ENCODE measurements at regions not wholly inside any gene's neighbourhood (a gene's known extent, or its start where the extent isn't known, plus 50 kb on each side); places are given as distances from the start of the nearest gene placed in this dataset.
"Not testable (repeated sequence)": the region's sequence is repeated elsewhere in the genome, so short reads cannot be mapped to it uniquely, and the experiment has no call there.

GRCh38 chr16:60367739-60368138, 1633.6 kb upstream of the GOT2 start:
- 85% methylated on average over 3 of the region's 3 CpGs for WGBS (ENCODE audit: low lambda C conversion rate, missing lambda C conversion rate)
- no peaks in the 10 kb centered on the region for H3K27me3 ChIP-seq

DNA sequence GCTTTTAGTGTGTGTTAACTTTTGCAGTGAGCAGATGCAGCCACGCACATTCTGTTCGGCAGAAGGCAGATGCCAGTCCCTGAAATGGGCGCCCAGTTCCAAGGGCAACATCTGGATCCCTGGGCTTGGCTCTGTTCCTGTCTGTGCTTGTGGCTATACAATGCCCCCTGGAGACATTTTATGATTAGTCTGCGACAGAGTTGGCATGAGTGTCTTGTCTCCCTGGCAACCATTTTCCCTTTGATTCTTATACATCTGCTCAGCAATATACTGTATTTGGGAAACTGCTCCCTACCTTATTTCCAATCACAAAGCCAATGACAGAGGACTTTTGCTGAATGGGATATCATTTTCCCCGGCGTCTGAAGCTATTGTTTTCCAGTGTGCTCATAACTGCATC, 1629.5 kb upstream of the GOT2 start:
- TF ChIP-seq EZH2phosphoT487 (IDR thresholded peaks at IDR 0.05; ENCODE audit: low read depth, severe bottlenecking, unreplicated experiment) (no peak), EZH2 (IDR thresholded peaks at IDR 0.05; ENCODE audit: borderline replicate concordance) (no peak)
- TF ChIP-seq, protein P1, sequence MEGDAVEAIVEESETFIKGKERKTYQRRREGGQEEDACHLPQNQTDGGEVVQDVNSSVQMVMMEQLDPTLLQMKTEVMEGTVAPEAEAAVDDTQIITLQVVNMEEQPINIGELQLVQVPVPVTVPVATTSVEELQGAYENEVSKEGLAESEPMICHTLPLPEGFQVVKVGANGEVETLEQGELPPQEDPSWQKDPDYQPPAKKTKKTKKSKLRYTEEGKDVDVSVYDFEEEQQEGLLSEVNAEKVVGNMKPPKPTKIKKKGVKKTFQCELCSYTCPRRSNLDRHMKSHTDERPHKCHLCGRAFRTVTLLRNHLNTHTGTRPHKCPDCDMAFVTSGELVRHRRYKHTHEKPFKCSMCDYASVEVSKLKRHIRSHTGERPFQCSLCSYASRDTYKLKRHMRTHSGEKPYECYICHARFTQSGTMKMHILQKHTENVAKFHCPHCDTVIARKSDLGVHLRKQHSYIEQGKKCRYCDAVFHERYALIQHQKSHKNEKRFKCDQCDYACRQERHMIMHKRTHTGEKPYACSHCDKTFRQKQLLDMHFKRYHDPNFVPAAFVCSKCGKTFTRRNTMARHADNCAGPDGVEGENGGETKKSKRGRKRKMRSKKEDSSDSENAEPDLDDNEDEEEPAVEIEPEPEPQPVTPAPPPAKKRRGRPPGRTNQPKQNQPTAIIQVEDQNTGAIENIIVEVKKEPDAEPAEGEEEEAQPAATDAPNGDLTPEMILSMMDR (IDR thresholded peaks at IDR 0.05; ENCODE audit: poor library complexity) = no peak
- no peak overlapping the region for H3K4me2 ChIP-seq

More at GRCh38 chr16:60367739-60368138, 1633.6 kb upstream of the GOT2 start:
- Histone ChIP-seq H2AFZ (no peak overlapping the region), H4K20me1 (ENCODE audit: insufficient read depth, poor library complexity, severe bottlenecking) (no peaks in the 10 kb centered on the region), H3K79me2 (no peaks in the 10 kb centered on the region), H3K27ac (no peak overlapping the region), H3K9me2 (replicated peaks; ENCODE audit: insufficient read depth) (no peaks in the 10 kb centered on the region), H3K36me3 (replicated peaks; ENCODE audit: insufficient read depth, low read depth) (no peaks in the 10 kb centered on the region), H3K4me3 (no peak overlapping the region), H3K9me3 (ENCODE audit: low read depth) (no peaks in the 10 kb centered on the region), H3K4me1 (ENCODE audit: insufficient read depth) (no peaks in the 10 kb centered on the region), H3K4me2 (no peak overlapping the region)
- no peak for TF ChIP-seq EZH2 (IDR thresholded peaks at IDR 0.05; ENCODE audit: borderline replicate concordance)
- TF ChIP-seq, protein P1 (IDR thresholded peaks at IDR 0.05; ENCODE audit: poor library complexity) = no peak
- TF ChIP-seq EZH2phosphoT487 (IDR thresholded peaks at IDR 0.05; ENCODE audit: low read depth, severe bottlenecking, unreplicated experiment) = no peak
- no peak for DNase-seq (ENCODE audit: low spot score)

GRCh38 chr16:60359866-60360265, 1625.8 kb upstream of the GOT2 start:
- not testable (repeated sequence) for H2AFZ ChIP-seq; H3K9me3 ChIP-seq (ENCODE audit: low read depth); H3K4me3 ChIP-seq; H4K20me1 ChIP-seq (ENCODE audit: insufficient read depth, poor library complexity, severe bottlenecking); H3K4me1 ChIP-seq (ENCODE audit: insufficient read depth); H3K27me3 ChIP-seq; H3K9me2 ChIP-seq (replicated peaks; ENCODE audit: insufficient read depth); H3K27ac ChIP-seq; H3K4me2 ChIP-seq; H3K36me3 ChIP-seq (replicated peaks; ENCODE audit: insufficient read depth, low read depth); DNase-seq (ENCODE audit: low spot score); H3K79me2 ChIP-seq
- 93% methylated on average over 13 of the region's 13 CpGs for WGBS (ENCODE audit: low lambda C conversion rate, missing lambda C conversion rate)

More for the DNA sequence above, 1629.5 kb upstream of the GOT2 start:
- H3K9me3 ChIP-seq (ENCODE audit: low read depth) = no peaks in the 10 kb centered on the region
- no peaks in the 10 kb centered on the region for H3K79me2 ChIP-seq
- H3K27me3 ChIP-seq = no peaks in the 10 kb centered on the region
- no peak for DNase-seq (ENCODE audit: low spot score)
- H4K20me1 ChIP-seq (ENCODE audit: insufficient read depth, poor library complexity, severe bottlenecking) = no peaks in the 10 kb centered on the region
- no peak overlapping the region for H3K27ac ChIP-seq
- WGBS (ENCODE audit: low lambda C conversion rate, missing lambda C conversion rate) = 89% methylated on average over 6 of the region's 6 CpGs
- no peaks in the 10 kb centered on the region for H3K36me3 ChIP-seq (replicated peaks; ENCODE audit: insufficient read depth, low read depth)
- H3K4me1 ChIP-seq (ENCODE audit: insufficient read depth) = no peaks in the 10 kb centered on the region
- H3K4me3 ChIP-seq = no peak overlapping the region
- H3K9me2 ChIP-seq (replicated peaks; ENCODE audit: insufficient read depth) = no peaks in the 10 kb centered on the region
- no peak overlapping the region for H2AFZ ChIP-seq

DNA sequence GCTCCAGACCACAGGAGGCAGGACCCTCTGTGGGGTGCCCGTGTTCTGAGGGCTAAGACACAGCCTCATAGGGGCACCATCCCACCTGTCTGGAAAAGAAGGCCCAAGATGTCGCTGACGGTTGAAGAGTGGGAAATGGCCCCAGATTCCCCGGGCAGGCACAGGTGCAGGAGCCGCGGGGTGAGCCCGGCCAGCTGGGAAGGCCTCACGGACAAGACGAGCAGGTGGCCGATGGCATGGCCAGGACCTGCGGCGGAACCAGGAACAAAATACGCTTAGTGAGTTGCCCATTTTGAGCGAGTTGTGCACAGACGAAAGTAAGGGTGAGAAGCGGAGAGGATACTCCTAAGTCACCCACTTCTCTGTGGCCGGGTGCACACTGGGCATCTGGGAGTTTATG, 1625.3 kb upstream of the GOT2 start:
- not testable (repeated sequence) for H3K4me3 ChIP-seq; H3K79me2 ChIP-seq; H3K36me3 ChIP-seq (replicated peaks; ENCODE audit: insufficient read depth, low read depth); H3K27me3 ChIP-seq; H3K9me3 ChIP-seq (ENCODE audit: low read depth); H2AFZ ChIP-seq; H3K27ac ChIP-seq; H3K4me1 ChIP-seq (ENCODE audit: insufficient read depth); H3K9me2 ChIP-seq (replicated peaks; ENCODE audit: insufficient read depth); H3K4me2 ChIP-seq; DNase-seq (ENCODE audit: low spot score); H4K20me1 ChIP-seq (ENCODE audit: insufficient read depth, poor library complexity, severe bottlenecking)
- 95% methylated on average over 17 of the region's 17 CpGs for WGBS (ENCODE audit: low lambda C conversion rate, missing lambda C conversion rate)

DNA sequence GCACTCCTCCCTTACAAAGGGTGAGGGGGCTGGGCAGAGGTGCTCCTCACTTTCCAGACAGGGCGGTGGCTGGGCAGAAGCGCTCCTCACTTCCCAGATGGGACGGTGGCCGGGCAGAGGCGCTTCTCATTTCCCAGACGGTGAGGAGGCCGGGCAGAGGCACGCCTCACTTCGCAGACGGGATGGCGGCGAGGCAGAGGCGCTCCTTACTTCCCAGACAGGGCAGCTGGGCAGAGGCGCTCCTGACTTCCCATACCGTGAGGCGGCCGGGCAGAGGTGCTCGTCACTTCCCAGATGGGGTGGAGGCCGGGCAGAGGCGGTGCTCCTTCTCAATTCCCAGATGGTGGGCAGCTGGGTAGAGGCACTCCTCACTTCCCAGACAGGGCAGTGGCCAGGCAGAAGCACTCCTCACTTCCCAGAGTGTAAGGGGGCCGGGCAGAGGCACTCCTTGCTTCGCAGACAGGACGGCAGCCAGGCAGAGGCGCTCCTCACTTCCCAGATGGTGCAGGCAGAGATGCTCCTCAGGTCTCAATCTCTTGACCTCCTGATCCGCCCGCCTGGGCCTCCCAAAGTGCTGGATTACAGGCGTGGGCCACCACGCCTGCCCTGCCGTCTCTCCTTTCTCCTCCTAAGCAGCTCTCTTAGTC, 1623.9 kb upstream of the GOT2 start:
- H3K4me2 ChIP-seq; H3K4me1 ChIP-seq (ENCODE audit: insufficient read depth); H3K9me2 ChIP-seq (replicated peaks; ENCODE audit: insufficient read depth); H3K36me3 ChIP-seq (replicated peaks; ENCODE audit: insufficient read depth, low read depth); H3K27me3 ChIP-seq; DNase-seq (ENCODE audit: low spot score); H3K27ac ChIP-seq; H3K9me3 ChIP-seq (ENCODE audit: low read depth); H4K20me1 ChIP-seq (ENCODE audit: insufficient read depth, poor library complexity, severe bottlenecking); H3K79me2 ChIP-seq; H2AFZ ChIP-seq; H3K4me3 ChIP-seq: not testable (repeated sequence)
- 93% methylated on average over 28 of the region's 29 CpGs for WGBS (ENCODE audit: low lambda C conversion rate, missing lambda C conversion rate)

Data from hepatocyte (in vitro differentiated cells).